ENCODE measurements at regions not wholly inside any gene's neighbourhood (a gene's known extent, or its start where the extent isn't known, plus 50 kb on each side); places are given as distances from the start of the nearest gene placed in this dataset.

- TF ChIP-seq CTCF (IDR thresholded peaks at IDR 0.05) (no peak), POLR2A (IDR thresholded peaks at IDR 0.05) (no peak)
Measured at GRCh38 chr18:47520263-47520662, 268.8 kb upstream of the SKOR2 start.

All from right lobe of liver (tissue), 4 donors.